ENCODE measurements at regions not wholly inside any gene's neighbourhood (a gene's known extent, or its start where the extent isn't known, plus 50 kb on each side); places are given as distances from the start of the nearest gene placed in this dataset.

- H3K36me3 ChIP-seq (ENCODE audit: insufficient read depth, low read length), result no peaks in the 10 kb centered on the region
- no peaks in the 10 kb centered on the region for H3K4me1 ChIP-seq (ENCODE audit: control insufficient read depth, insufficient read depth, low read length, unreplicated experiment)
- no peaks in the 10 kb centered on the region for H3K79me2 ChIP-seq (ENCODE audit: control insufficient read depth, insufficient read depth, low read length, unreplicated experiment)
- H3K4me3 ChIP-seq (ENCODE audit: low read depth, low read length), result no peak overlapping the region
- no peak overlapping the region for H3K27ac ChIP-seq (ENCODE audit: low read depth, low read length)
- H3K27me3 ChIP-seq (ENCODE audit: insufficient read depth, low read length), result peaks cover 4% of the 10 kb centered on the region; the same call in 1 of the 2 replicates
- no peak overlapping the region for H2AFZ ChIP-seq (ENCODE audit: low read length, unreplicated experiment)
Measured at GRCh38 chr1:216825557-216825956, 102.3 kb upstream of the ESRRG start.

DNA sequence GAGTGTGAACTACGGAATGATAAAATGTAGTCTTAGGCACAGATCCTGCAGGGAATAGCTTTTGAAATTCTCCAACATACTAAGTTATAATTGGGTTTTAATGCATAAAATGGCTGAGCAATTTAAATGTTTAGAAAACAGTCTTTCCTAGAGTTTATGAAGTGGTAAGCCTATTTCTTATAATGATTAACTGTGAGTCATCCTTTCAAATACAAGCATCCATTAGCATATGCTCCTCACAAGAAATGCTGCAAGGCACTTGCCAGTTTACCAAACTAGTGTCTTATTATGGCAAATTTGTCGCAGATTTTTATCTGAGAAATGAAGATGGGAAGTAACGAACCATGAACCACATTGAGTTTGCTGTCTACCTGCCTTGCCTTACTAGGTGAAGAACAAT is 101.3 kb upstream of the ESRRG start:
- no peak overlapping the region for H3K4me3 ChIP-seq (ENCODE audit: low read depth, low read length)
- H3K4me1 ChIP-seq (ENCODE audit: control insufficient read depth, insufficient read depth, low read length, unreplicated experiment), result no peaks in the 10 kb centered on the region
- H3K36me3 ChIP-seq (ENCODE audit: insufficient read depth, low read length), result no peaks in the 10 kb centered on the region
- no peaks in the 10 kb centered on the region for H3K79me2 ChIP-seq (ENCODE audit: control insufficient read depth, insufficient read depth, low read length, unreplicated experiment)
- no peak overlapping the region for H3K27ac ChIP-seq (ENCODE audit: low read depth, low read length)
- no peak overlapping the region for H2AFZ ChIP-seq (ENCODE audit: low read length, unreplicated experiment)
- H3K27me3 ChIP-seq (ENCODE audit: insufficient read depth, low read length), result peaks cover 4% of the 10 kb centered on the region; the same call in 1 of the 2 replicates

DNA sequence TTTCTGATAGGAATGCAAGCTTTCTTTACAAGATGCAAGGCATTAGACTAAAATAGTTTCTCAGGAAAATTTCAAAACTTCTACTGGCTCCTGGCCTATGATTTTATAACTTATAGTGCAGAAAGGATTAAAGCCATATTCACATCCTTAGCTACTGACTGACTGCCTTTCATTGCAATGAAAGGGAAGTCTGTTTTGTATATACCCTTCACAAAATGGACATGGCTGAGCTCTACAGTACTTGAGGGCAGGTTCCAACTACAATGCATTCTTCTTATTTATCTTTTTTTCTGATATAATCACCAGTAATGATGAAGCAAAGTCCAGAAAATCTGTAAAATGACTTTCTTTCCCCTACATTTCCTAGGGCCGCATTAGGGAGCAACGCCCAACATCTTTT is 100.5 kb upstream of the ESRRG start:
- no peak overlapping the region for H2AFZ ChIP-seq (ENCODE audit: low read length, unreplicated experiment)
- no peak overlapping the region for H3K27ac ChIP-seq (ENCODE audit: low read depth, low read length)
- H3K4me1 ChIP-seq (ENCODE audit: control insufficient read depth, insufficient read depth, low read length, unreplicated experiment), result no peaks in the 10 kb centered on the region
- H3K27me3 ChIP-seq (ENCODE audit: insufficient read depth, low read length), result peaks cover 4% of the 10 kb centered on the region; the same call in 1 of the 2 replicates
- H3K79me2 ChIP-seq (ENCODE audit: control insufficient read depth, insufficient read depth, low read length, unreplicated experiment), result no peaks in the 10 kb centered on the region
- no peaks in the 10 kb centered on the region for H3K36me3 ChIP-seq (ENCODE audit: insufficient read depth, low read length)
- no peak overlapping the region for H3K4me3 ChIP-seq (ENCODE audit: low read depth, low read length)

GRCh38 chr1:216822480-216822879 is 99.3 kb upstream of the ESRRG start:
- Histone ChIP-seq H3K4me3 (ENCODE audit: low read depth, low read length) (no peak overlapping the region), H3K36me3 (ENCODE audit: insufficient read depth, low read length) (no peaks in the 10 kb centered on the region), H3K4me1 (ENCODE audit: control insufficient read depth, insufficient read depth, low read length, unreplicated experiment) (no peaks in the 10 kb centered on the region), H3K27ac (ENCODE audit: low read depth, low read length) (no peak overlapping the region), H2AFZ (ENCODE audit: low read length, unreplicated experiment) (no peak overlapping the region), H3K79me2 (ENCODE audit: control insufficient read depth, insufficient read depth, low read length, unreplicated experiment) (no peaks in the 10 kb centered on the region), H3K27me3 (ENCODE audit: insufficient read depth, low read length) (peaks cover under 1% of the 10 kb centered on the region; the same call in 1 of the 2 replicates)

GRCh38 chr1:216820345-216820744 is 97.1 kb upstream of the ESRRG start:
- Histone ChIP-seq H2AFZ (ENCODE audit: low read length, unreplicated experiment) (no peak overlapping the region), H3K79me2 (ENCODE audit: control insufficient read depth, insufficient read depth, low read length, unreplicated experiment) (no peaks in the 10 kb centered on the region), H3K27me3 (ENCODE audit: insufficient read depth, low read length) (peaks cover 4% of the 10 kb centered on the region), H3K36me3 (ENCODE audit: insufficient read depth, low read length) (no peaks in the 10 kb centered on the region), H3K4me3 (ENCODE audit: low read depth, low read length) (no peak overlapping the region), H3K4me1 (ENCODE audit: control insufficient read depth, insufficient read depth, low read length, unreplicated experiment) (no peaks in the 10 kb centered on the region), H3K27ac (ENCODE audit: low read depth, low read length) (no peak overlapping the region)

GRCh38 chr1:216818284-216818683 is 95.1 kb upstream of the ESRRG start:
- no peak overlapping the region for H2AFZ ChIP-seq (ENCODE audit: low read length, unreplicated experiment)
- no peaks in the 10 kb centered on the region for H3K4me1 ChIP-seq (ENCODE audit: control insufficient read depth, insufficient read depth, low read length, unreplicated experiment)
- no peaks in the 10 kb centered on the region for H3K79me2 ChIP-seq (ENCODE audit: control insufficient read depth, insufficient read depth, low read length, unreplicated experiment)
- no peak overlapping the region for H3K4me3 ChIP-seq (ENCODE audit: low read depth, low read length)
- H3K27ac ChIP-seq (ENCODE audit: low read depth, low read length), result no peak overlapping the region
- no peaks in the 10 kb centered on the region for H3K36me3 ChIP-seq (ENCODE audit: insufficient read depth, low read length)
- peaks cover 17% of the 10 kb centered on the region for H3K27me3 ChIP-seq (ENCODE audit: insufficient read depth, low read length)

DNA sequence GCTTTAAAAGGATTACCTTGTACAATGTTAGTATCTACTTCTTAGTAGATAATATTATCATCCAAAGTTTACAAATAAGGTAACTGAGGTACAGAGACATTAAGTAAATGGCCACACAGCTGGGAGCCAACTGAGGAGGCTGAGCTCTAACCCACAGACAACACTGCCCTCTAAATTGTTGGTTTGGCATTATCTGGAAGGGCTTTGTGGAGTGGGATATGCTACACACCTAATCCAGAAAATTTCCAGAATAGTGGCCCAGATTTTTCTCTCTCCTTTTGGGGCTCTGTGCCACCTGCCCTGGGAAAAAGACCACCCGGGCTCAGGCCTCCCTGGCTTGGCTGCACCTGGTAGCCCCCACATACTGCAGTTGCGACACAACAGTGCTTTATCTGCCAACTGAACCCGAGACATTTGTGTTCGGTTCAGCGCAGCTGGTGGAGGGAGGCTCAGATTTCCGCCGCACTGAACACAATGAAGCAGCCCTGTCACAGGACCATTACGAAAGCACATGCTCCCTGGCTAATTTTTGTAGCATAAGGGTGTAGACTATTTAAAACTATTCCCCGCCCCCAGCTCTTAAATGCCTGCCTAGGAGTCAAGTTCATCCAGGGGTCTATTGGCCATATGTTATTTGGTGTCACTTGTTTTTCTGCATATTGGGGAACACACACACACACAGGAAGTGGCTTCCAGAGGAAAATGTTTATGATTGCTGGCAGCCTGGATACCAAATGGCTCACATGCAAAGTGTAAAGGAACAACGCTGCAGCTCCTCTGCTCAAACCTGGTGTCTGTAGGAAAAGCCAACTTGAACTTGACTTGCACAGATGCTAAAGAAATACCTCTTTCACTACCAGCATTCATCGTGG is 92.3 kb upstream of the ESRRG start:
- Histone ChIP-seq H3K27me3 (ENCODE audit: insufficient read depth, low read length) (peaks cover 17% of the 10 kb centered on the region), H3K4me1 (ENCODE audit: control insufficient read depth, insufficient read depth, low read length, unreplicated experiment) (no peaks in the 10 kb centered on the region), H3K4me3 (ENCODE audit: low read depth, low read length) (no peak overlapping the region), H3K79me2 (ENCODE audit: control insufficient read depth, insufficient read depth, low read length, unreplicated experiment) (no peaks in the 10 kb centered on the region), H2AFZ (ENCODE audit: low read length, unreplicated experiment) (no peak overlapping the region), H3K27ac (ENCODE audit: low read depth, low read length) (no peak overlapping the region), H3K36me3 (ENCODE audit: insufficient read depth, low read length) (no peaks in the 10 kb centered on the region)

DNA sequence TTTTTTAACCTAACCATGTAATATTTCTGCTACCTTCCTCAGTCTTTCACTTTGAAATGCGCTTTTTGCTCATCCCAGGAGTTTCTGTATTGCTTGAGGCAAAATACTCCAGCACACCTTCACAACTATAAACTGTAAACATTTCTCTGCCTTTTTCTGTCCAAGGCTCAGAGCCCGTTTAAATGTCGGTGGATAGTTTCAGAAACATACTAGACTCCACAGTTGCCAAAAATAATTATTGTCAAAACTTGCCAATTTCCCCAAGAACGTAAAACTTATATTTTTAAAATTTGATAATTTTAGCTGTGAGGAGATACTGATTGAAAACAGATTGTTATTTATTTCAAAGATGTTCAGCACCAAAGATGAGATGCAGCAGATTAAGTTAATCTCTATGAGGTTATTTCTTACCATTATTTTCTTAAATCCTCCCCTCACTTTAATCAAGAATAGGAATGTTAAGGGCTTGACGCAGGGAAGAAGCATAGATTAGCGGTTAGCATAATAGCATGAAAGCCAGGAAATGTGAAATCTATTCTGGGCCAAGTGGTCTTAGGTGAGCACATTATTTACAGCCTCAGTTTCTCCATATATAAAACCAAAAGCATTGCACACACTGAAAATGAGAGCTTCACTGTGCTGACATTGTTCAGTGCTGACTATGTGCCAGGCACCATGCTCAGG is 91.5 kb upstream of the ESRRG start:
- H2AFZ ChIP-seq (ENCODE audit: low read length, unreplicated experiment), result no peak overlapping the region
- H3K27ac ChIP-seq (ENCODE audit: low read depth, low read length), result no peak overlapping the region
- H3K79me2 ChIP-seq (ENCODE audit: control insufficient read depth, insufficient read depth, low read length, unreplicated experiment), result no peaks in the 10 kb centered on the region
- H3K4me3 ChIP-seq (ENCODE audit: low read depth, low read length), result no peak overlapping the region
- no peaks in the 10 kb centered on the region for H3K36me3 ChIP-seq (ENCODE audit: insufficient read depth, low read length)
- peaks cover 19% of the 10 kb centered on the region for H3K27me3 ChIP-seq (ENCODE audit: insufficient read depth, low read length)
- H3K4me1 ChIP-seq (ENCODE audit: control insufficient read depth, insufficient read depth, low read length, unreplicated experiment), result no peaks in the 10 kb centered on the region

DNA sequence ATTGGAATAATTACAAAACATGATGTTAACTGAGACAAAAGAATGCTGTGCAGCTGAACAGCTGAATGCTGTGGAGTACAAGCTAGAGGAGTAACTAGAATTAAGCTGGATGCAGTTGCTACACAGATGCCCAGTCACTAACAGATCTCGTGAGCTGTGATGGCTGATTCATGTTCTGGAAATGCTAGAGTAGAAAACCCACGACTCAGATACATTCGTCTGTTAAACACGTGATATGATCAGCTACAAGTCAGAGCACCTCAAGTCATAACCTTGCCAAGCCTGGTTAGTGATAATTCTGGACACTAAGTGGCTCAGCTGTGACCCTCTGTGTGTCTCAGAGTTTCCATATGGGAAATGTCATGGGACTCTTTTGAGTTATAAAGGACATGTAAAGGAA is 89.7 kb upstream of the ESRRG start:
- Histone ChIP-seq H3K36me3 (ENCODE audit: insufficient read depth, low read length) (no peaks in the 10 kb centered on the region), H3K27me3 (ENCODE audit: insufficient read depth, low read length) (peaks cover 24% of the 10 kb centered on the region), H2AFZ (ENCODE audit: low read length, unreplicated experiment) (no peak overlapping the region), H3K79me2 (ENCODE audit: control insufficient read depth, insufficient read depth, low read length, unreplicated experiment) (no peaks in the 10 kb centered on the region), H3K4me3 (ENCODE audit: low read depth, low read length) (no peak overlapping the region), H3K4me1 (ENCODE audit: control insufficient read depth, insufficient read depth, low read length, unreplicated experiment) (no peaks in the 10 kb centered on the region), H3K27ac (ENCODE audit: low read depth, low read length) (no peak overlapping the region)

- Histone ChIP-seq H3K27me3 (ENCODE audit: insufficient read depth, low read length) (peaks cover 42% of the 10 kb centered on the region), H2AFZ (ENCODE audit: low read length, unreplicated experiment) (no peak overlapping the region), H3K4me3 (ENCODE audit: low read depth, low read length) (no peak overlapping the region), H3K27ac (ENCODE audit: low read depth, low read length) (no peak overlapping the region), H3K36me3 (ENCODE audit: insufficient read depth, low read length) (no peaks in the 10 kb centered on the region), H3K79me2 (ENCODE audit: control insufficient read depth, insufficient read depth, low read length, unreplicated experiment) (no peaks in the 10 kb centered on the region), H3K4me1 (ENCODE audit: control insufficient read depth, insufficient read depth, low read length, unreplicated experiment) (no peaks in the 10 kb centered on the region)
Measured at GRCh38 chr1:216809649-216810048, 86.4 kb upstream of the ESRRG start.

DNA sequence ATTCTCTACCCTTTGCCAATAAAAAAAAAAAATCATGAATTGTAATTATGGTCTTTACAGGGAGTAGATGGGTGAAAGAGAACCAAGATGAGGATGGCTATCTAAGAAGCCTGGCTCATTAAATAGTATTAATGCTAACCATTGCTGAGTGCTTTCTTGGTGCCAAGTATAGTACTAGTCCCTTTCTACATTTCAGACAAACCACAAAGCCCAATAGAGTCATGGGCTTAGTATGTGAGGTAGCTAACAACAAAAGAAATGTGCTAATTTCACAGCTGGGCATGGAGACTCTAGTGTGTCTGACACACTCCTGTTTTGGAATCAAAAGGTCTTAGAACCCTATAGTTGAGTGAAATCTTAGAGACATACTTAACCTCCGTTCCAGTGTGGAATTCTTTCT is 84.5 kb upstream of the ESRRG start:
- Histone ChIP-seq H3K4me1 (ENCODE audit: control insufficient read depth, insufficient read depth, low read length, unreplicated experiment) (no peaks in the 10 kb centered on the region), H3K36me3 (ENCODE audit: insufficient read depth, low read length) (no peaks in the 10 kb centered on the region), H3K27ac (ENCODE audit: low read depth, low read length) (no peak overlapping the region), H3K4me3 (ENCODE audit: low read depth, low read length) (no peak overlapping the region), H3K79me2 (ENCODE audit: control insufficient read depth, insufficient read depth, low read length, unreplicated experiment) (no peaks in the 10 kb centered on the region), H3K27me3 (ENCODE audit: insufficient read depth, low read length) (peaks cover 38% of the 10 kb centered on the region), H2AFZ (ENCODE audit: low read length, unreplicated experiment) (no peak overlapping the region)
